ENCODE measurements at regions not wholly inside any gene's neighbourhood (a gene's known extent, or its start where the extent isn't known, plus 50 kb on each side); places are given as distances from the start of the nearest gene placed in this dataset.

DNA sequence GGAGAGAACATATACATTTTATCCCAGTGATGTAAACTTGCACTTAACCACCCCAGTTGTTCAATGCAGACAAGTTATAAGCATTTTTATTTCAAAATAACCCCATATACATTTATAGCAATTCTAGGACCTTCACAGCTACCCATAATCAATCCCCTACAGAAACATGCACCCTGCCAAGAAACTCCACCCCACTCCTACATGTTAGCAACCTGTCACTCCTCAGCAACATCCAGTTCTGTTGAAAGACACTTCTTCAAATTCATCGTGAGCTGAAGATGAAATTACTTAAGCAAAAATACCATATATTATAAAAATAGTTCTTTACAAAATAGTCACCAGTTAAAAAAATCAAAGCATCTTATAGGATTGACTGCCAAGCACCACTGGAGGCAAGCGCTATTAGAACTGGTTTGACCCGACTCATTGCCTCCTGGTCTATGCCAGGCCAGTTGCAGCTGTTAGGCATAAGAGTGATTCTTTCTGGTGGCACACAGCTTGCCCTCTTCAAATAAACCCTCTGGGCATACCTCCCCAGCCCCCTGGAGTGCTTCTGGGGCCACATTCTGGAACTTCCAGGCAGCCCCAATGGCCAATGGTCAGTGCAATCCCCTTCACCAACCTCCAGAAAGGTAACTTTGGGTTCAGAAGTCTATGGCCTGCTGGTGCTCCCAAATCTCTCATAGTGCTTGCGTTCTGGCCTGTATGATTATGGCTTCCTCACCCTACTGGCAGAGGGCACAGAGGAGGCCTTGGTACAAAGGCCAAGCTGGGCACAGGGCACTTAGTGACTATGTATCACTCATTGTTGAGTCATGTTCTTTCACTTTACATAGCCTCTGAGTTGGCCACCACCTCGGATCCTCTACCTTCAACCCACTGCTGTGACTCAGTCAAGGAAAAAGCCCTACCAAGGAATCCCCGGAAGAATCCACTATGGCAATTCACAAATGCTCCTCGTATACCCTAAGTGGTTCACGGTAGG is 72.2 kb upstream of the RALGPS2 start:
- TF ChIP-seq YY1 (IDR thresholded peaks at IDR 0.05; ENCODE audit: extremely low read depth, insufficient replicate concordance, low read depth, low read length) (no peak), RAD21 (IDR thresholded peaks at IDR 0.05; ENCODE audit: low read depth) (0 out of 2 replicates have a peak, but pooled peaks have one; percentile 3), ZFX (IDR thresholded peaks at IDR 0.05) (0 out of 2 replicates have a peak, but pooled peaks have one; percentile 13), SP1 (IDR thresholded peaks at IDR 0.05; ENCODE audit: low read depth) (peak; percentile 66), EZH2phosphoT487 (IDR thresholded peaks at IDR 0.05; ENCODE audit: borderline replicate concordance) (no peak), ZNF274 (IDR thresholded peaks at IDR 0.05; ENCODE audit: low read depth, low read length) (no peak), JUND (IDR thresholded peaks at IDR 0.05) (peak; percentile 79), SRF (IDR thresholded peaks at IDR 0.05; ENCODE audit: low read depth) (0 out of 2 replicates have a peak, but pooled peaks have one; percentile 12), FOSL1 (IDR thresholded peaks at IDR 0.05; ENCODE audit: low read depth) (peak; percentile 85)
- no TSS peak for BruUV-seq (replicated peaks)
- ChIA-PET CTCF (no interaction called here), POLR2A (no interaction called here), RAD21 (ENCODE audit: low non-redundant PET in 1 of 2, low total read pairs in 2 of 2, uncharacterized antibody in 2 of 2, unreplicated experiment in 2 of 2) (no interaction called here)
- Histone ChIP-seq H3K4me1 (ENCODE audit: control insufficient read depth in 1 of 2, insufficient read depth in 2 of 2, low read length in 2 of 2) (peaks cover 6 to 28% of the 10 kb centered on the region in 2 experiments; a peak in 3 of 4 replicates), H3K9ac (ENCODE audit: low read length) (no peak overlapping the region), H3K4me3 (replicated peaks in 1 of 2; ENCODE audit: low read depth in 1 of 2, low read length in 2 of 2) (no peak overlapping the region), H4K20me1 (ENCODE audit: insufficient read depth) (no peaks in the 10 kb centered on the region), H3K36me3 (ENCODE audit: control insufficient read depth in 1 of 2, insufficient read depth in 2 of 2, low read length in 2 of 2) (no peaks in the 10 kb centered on the region), H3K79me2 (ENCODE audit: insufficient read depth, low read length) (no peaks in the 10 kb centered on the region), H2AFZ (ENCODE audit: low read depth, low read length, poor library complexity, severe bottlenecking) (no peak overlapping the region), H3K27me3 (ENCODE audit: insufficient read depth, low read length) (no peaks in the 10 kb centered on the region), H3K9me2 (ENCODE audit: insufficient read depth) (no peaks in the 10 kb centered on the region), H3K9me3 (ENCODE audit: control insufficient read depth in 1 of 2, insufficient read depth in 1 of 2, low read depth in 1 of 2, low read length in 2 of 2) (no peaks in the 10 kb centered on the region), H3K27ac (ENCODE audit: low read depth, low read length) (no peak overlapping the region), H3K4me2 (ENCODE audit: low read length) (peak overlapping the region; percentile 57)
- ATAC-seq (peak; percentile 77), DNase-seq (ENCODE audit: low read depth, low spot score) (peak; percentile 55)
- intact Hi-C loops (cut with micrococcal nuclease) = no loop called here

DNA sequence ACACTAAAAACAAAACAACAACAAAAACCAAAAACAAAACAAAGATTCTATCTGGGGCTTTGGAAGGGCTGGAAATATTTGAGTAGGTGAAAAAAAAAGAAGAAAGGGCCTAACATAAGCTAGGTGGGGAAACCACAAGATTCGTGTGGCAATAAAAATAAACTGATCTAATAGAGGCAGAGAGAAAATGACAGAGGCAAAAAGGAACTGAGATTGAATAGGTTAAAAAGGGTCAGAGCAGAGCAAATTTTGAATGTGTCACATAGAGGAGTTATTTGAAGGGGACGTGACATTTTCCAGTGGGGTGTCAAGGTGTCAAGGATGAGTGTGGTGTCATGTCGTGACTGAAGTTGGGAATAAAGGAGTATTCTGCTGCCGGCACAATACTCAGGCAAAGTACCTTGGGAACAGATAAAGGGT is 65.2 kb upstream of the RALGPS2 start:
- H3K9ac ChIP-seq (ENCODE audit: low read length) = no peak overlapping the region
- H3K4me1 ChIP-seq (ENCODE audit: control insufficient read depth in 1 of 2, insufficient read depth in 2 of 2, low read length in 2 of 2) = peaks cover 6 to 14% of the 10 kb centered on the region in 2 experiments; a peak in 3 of 4 replicates
- H3K27me3 ChIP-seq (ENCODE audit: insufficient read depth, low read length) = no peaks in the 10 kb centered on the region
- ATAC-seq (no peak), DNase-seq (ENCODE audit: low read depth, low spot score) (no peak)
- no peak overlapping the region for H3K4me2 ChIP-seq (ENCODE audit: low read length)
- RAD21 ChIA-PET (ENCODE audit: low non-redundant PET in 1 of 2, low total read pairs in 2 of 2, uncharacterized antibody in 2 of 2, unreplicated experiment in 2 of 2) = no interaction called here
- BruUV-seq (replicated peaks) = no TSS peak
- no peaks in the 10 kb centered on the region for H3K36me3 ChIP-seq (ENCODE audit: control insufficient read depth in 1 of 2, insufficient read depth in 2 of 2, low read length in 2 of 2)
- intact Hi-C loops (cut with micrococcal nuclease) = no loop called here
- H3K79me2 ChIP-seq (ENCODE audit: insufficient read depth, low read length) = no peaks in the 10 kb centered on the region
- no peak overlapping the region for H3K4me3 ChIP-seq (replicated peaks in 1 of 2; ENCODE audit: low read depth in 1 of 2, low read length in 2 of 2)
- no peak overlapping the region for H3K27ac ChIP-seq (ENCODE audit: low read depth, low read length)
- no peak overlapping the region for H2AFZ ChIP-seq (ENCODE audit: low read depth, low read length, poor library complexity, severe bottlenecking)
- H3K9me2 ChIP-seq (ENCODE audit: insufficient read depth) = no peaks in the 10 kb centered on the region
- CTCF ChIA-PET = no interaction called here
- POLR2A ChIA-PET = no interaction called here
- no peaks in the 10 kb centered on the region for H4K20me1 ChIP-seq (ENCODE audit: insufficient read depth)
- no peaks in the 10 kb centered on the region for H3K9me3 ChIP-seq (ENCODE audit: control insufficient read depth in 1 of 2, insufficient read depth in 1 of 2, low read depth in 1 of 2, low read length in 2 of 2)
- no peak for TF ChIP-seq ZFX (IDR thresholded peaks at IDR 0.05)
- no peak for TF ChIP-seq EZH2phosphoT487 (IDR thresholded peaks at IDR 0.05; ENCODE audit: borderline replicate concordance)
- TF ChIP-seq SIN3A (IDR thresholded peaks at IDR 0.05; ENCODE audit: low read depth) = no peak
- TF ChIP-seq SRF (IDR thresholded peaks at IDR 0.05; ENCODE audit: low read depth) = no peak
- no peak for TF ChIP-seq ELF1 (IDR thresholded peaks at IDR 0.05; ENCODE audit: borderline replicate concordance, low read depth)
- TF ChIP-seq YY1 (IDR thresholded peaks at IDR 0.05; ENCODE audit: extremely low read depth, insufficient replicate concordance, low read depth, low read length) = no peak
- TF ChIP-seq RAD21 (IDR thresholded peaks at IDR 0.05; ENCODE audit: low read depth) = no peak
- TF ChIP-seq CBX3 (IDR thresholded peaks at IDR 0.05; ENCODE audit: low read depth) = no peak
- TF ChIP-seq CTCF (IDR thresholded peaks at IDR 0.05 in 2 of 3, conservative IDR thresholded peaks at IDR 0.05 in 1 of 3; ENCODE audit: borderline replicate concordance in 1 of 3, insufficient read depth in 1 of 3, low read depth in 2 of 3, low read length in 2 of 3) = no peak
- TF ChIP-seq EGR1 (IDR thresholded peaks at IDR 0.05; ENCODE audit: low read depth) = no peak
- TF ChIP-seq EZH2 (IDR thresholded peaks at IDR 0.05) = no peak
- no peak for TF ChIP-seq JUND (IDR thresholded peaks at IDR 0.05)
- TF ChIP-seq SP1 (IDR thresholded peaks at IDR 0.05; ENCODE audit: low read depth) = no peak
- no peak for TF ChIP-seq POLR2A (IDR thresholded peaks at IDR 0.05; ENCODE audit: borderline replicate concordance, extremely low read depth, insufficient read depth, insufficient read length)
- TF ChIP-seq CEBPB (IDR thresholded peaks at IDR 0.05; ENCODE audit: low read depth) = no peak
- TF ChIP-seq ZNF274 (IDR thresholded peaks at IDR 0.05; ENCODE audit: low read depth, low read length) = no peak
- TF ChIP-seq, protein P1, sequence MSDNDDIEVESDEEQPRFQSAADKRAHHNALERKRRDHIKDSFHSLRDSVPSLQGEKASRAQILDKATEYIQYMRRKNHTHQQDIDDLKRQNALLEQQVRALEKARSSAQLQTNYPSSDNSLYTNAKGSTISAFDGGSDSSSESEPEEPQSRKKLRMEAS (IDR thresholded peaks at IDR 0.05) = no peak
- TF ChIP-seq TCF7L2 (IDR thresholded peaks at IDR 0.05; ENCODE audit: borderline replicate concordance, extremely low read depth, insufficient read depth, insufficient read length) = no peak
